GM15510 (cell line): ENCODE measurements at regions not wholly inside any gene's neighbourhood (a gene's known extent, or its start where the extent isn't known, plus 50 kb on each side); places are given as distances from the start of the nearest gene placed in this dataset.

Source experiments
- POLR2A ChIP-seq: IDR thresholded peaks from 3 replicates; pipeline ENCODE4 v1.6.1; 2011; ENCODE audit warnings: borderline replicate concordance; ENCODE audit not compliant: insufficient read length; ENCODE audit errors: extremely low read depth

GRCh38 chr6:169862043-169862891 lies 110.8 kb downstream of the ERMARD start:
- TF ChIP-seq POLR2A: no peak

- TF ChIP-seq POLR2A: no peak
These were observed 110.1 kb downstream of the ERMARD start for GRCh38 chr6:169861431-169862042.

- no peak for TF ChIP-seq POLR2A
These were observed 108.7 kb downstream of the ERMARD start for GRCh38 chr6:169859978-169860703.

GRCh38 chr6:169859401-169859977 lies 108.1 kb downstream of the ERMARD start:
- TF ChIP-seq POLR2A: no peak

- no peak for TF ChIP-seq POLR2A
These were observed 107.5 kb downstream of the ERMARD start for GRCh38 chr6:169858935-169859351.

GRCh38 chr6:169858293-169858934 lies 107.0 kb downstream of the ERMARD start:
- TF ChIP-seq POLR2A: no peak

- no peak for TF ChIP-seq POLR2A
These were observed 106.2 kb downstream of the ERMARD start for GRCh38 chr6:169857343-169858292.

GRCh38 chr6:169854813-169855212 lies 103.4 kb downstream of the ERMARD start:
- TF ChIP-seq POLR2A: no peak

- no peak for TF ChIP-seq POLR2A
These were observed 102.8 kb downstream of the ERMARD start for GRCh38 chr6:169854083-169854725.

- no peak for TF ChIP-seq POLR2A
These were observed 102.0 kb downstream of the ERMARD start for GRCh38 chr6:169853196-169854082.

GRCh38 chr6:169852504-169853195 lies 101.2 kb downstream of the ERMARD start:
- no peak for TF ChIP-seq POLR2A
